Stimulated activated naive B cell treated with anti-CD40 and anti-IgM and Interleukin-4, amounts not matched to agents 10 μg/mL and 1 μg/mL and 100 μg/mL, for 72 hours (primary cell): ENCODE measurements at regions not wholly inside any gene's neighbourhood (a gene's known extent, or its start where the extent isn't known, plus 50 kb on each side); places are given as distances from the start of the nearest gene placed in this dataset.
"Not testable (repeated sequence)": the region's sequence is repeated elsewhere in the genome, so short reads cannot be mapped to it uniquely, and the experiment has no call there.

ENCODE experiments used
- ATAC-seq, 2 donors: fragments of 150-1000 bp; cut with Tn5 transposase; replicated peaks; 2 replicates each; pipeline ENCODE4 v1.10.0; 2021; ENCODE audit warnings: moderate library complexity in 1 of 2
- DNase-seq: peaks from one replicate; pipeline ENCODE4 v3.0.0; 2021
- H3K27ac Mint-ChIP-seq: one replicate; pipeline ENCODE4 v1.8.0; 2022; ENCODE audit warnings: mild to moderate bottlenecking, mixed read lengths
- H3K27me3 Mint-ChIP-seq, 2 donors: one replicate each; pipeline ENCODE4 v1.8.0; 2022; ENCODE audit warnings: mixed read lengths in 2 of 2
- H3K36me3 Mint-ChIP-seq, 2 donors: one replicate each; pipeline ENCODE4 v1.8.0; 2022; ENCODE audit warnings: mixed read lengths in 2 of 2, mild to moderate bottlenecking in 1 of 2
- H3K4me1 Mint-ChIP-seq, 2 donors: one replicate each; pipeline ENCODE4 v1.8.0; 2022; ENCODE audit warnings: mixed read lengths in 2 of 2, mild to moderate bottlenecking in 1 of 2
- H3K4me3 Mint-ChIP-seq, 2 donors: one replicate each; pipeline ENCODE4 v1.8.0; 2022; ENCODE audit warnings: mild to moderate bottlenecking in 2 of 2, mixed read lengths in 2 of 2, moderate library complexity in 1 of 2
- H3K9me3 Mint-ChIP-seq, 2 donors: one replicate each; pipeline ENCODE4 v1.8.0; 2022; ENCODE audit warnings: mixed read lengths in 2 of 2, mild to moderate bottlenecking in 1 of 2

GRCh38 chr9:40196803-40197202, 841.3 kb downstream of the SPATA31A1 start:
- not testable (repeated sequence) for H3K9me3 Mint-ChIP-seq, H3K4me1 Mint-ChIP-seq, H3K36me3 Mint-ChIP-seq, H3K4me3 Mint-ChIP-seq, ATAC-seq, H3K27me3 Mint-ChIP-seq, DNase-seq, H3K27ac Mint-ChIP-seq

DNA sequence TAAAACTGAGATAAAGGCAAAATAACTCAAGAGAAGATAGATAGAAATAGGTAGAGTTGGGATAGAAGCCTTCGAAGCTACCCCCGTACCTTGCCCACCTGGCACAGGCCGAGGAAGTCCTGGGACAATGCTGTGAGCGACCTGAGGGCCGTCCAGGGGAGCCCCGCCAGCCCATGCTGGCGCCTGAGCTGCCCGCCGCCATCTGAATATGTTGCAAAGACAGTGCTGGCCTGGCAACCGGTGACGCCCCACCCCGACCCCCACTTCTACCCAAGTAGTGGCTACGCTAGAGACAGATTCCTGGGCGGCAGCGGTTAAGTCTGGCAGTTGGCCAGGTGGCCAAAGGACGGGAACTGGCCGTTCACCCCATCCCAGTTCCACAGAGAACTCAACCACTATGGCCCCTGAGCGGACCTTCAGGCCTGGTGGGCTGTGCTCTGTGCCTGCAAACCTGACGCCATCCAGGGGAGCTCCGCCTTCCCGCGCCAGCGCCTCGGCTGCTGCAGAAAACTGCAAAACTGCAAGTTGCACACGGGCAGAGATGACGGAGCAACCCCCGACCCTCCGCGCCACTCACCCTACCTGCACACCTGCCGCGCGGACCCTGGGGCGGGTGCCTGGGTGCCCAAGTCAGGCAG, 866.2 kb downstream of the SPATA31A1 start:
- H3K36me3 Mint-ChIP-seq, ATAC-seq, H3K9me3 Mint-ChIP-seq, H3K4me1 Mint-ChIP-seq, H3K4me3 Mint-ChIP-seq, H3K27me3 Mint-ChIP-seq, H3K27ac Mint-ChIP-seq, DNase-seq: not testable (repeated sequence)

DNA sequence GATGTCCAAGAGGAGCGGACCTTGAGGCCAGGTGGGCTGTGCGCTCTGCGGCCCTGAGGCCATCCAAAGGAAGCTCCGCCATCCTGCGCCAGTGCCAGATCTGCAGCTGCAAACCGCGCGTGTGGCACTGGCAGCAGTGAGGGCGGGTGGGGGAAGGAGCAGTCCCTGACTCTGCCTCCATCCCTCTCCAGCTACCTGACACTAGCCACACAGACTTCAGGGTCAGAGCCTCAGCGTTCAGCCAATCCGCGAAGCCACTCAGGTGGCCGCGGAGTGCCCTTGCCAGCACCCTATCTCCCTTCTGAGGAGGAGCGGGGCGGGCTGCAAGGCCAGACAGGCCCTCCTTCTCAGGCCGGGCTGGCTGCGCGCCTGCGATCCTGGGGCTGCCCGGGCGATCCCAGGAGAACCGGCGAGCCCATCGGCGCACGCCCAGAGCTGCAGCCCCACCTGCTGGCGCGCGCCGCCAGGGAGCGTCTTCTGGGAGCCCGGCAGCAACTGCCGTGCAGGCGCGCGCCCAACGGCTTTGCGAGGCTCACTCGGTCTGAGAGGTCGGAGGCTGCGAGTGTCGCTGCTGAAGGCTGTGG, 867.2 kb downstream of the SPATA31A1 start:
- not testable (repeated sequence) for H3K9me3 Mint-ChIP-seq
- H3K4me3 Mint-ChIP-seq = peak overlapping the region; percentile 25 to 73

DNA sequence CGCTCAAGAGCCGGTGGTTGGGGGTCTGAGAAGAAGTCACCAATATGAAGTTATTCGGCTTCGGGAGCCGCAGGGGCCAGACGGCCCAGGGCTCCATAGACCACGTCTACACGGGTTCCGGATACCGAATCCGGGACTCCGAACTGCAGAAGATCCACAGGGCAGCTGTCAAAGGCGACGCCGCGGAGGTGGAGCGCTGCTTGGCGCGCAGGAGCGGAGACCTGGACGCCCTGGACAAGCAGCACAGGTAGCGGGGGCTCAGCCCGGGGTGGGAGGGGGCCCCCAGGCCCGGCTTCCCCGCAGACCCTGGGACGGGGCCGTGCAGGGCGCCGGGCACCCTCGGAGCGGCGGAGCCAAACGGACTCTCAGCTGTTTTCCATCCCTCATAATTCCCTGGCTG, 867.9 kb downstream of the SPATA31A1 start:
- not testable (repeated sequence) for H3K36me3 Mint-ChIP-seq, H3K4me3 Mint-ChIP-seq, H3K27me3 Mint-ChIP-seq, ATAC-seq, H3K9me3 Mint-ChIP-seq, DNase-seq, H3K4me1 Mint-ChIP-seq, H3K27ac Mint-ChIP-seq

More for the DNA sequence above, 867.2 kb downstream of the SPATA31A1 start:
- not testable (repeated sequence) for H3K36me3 Mint-ChIP-seq, H3K4me1 Mint-ChIP-seq, H3K27ac Mint-ChIP-seq, H3K27me3 Mint-ChIP-seq, ATAC-seq
- peak; percentile 17 for DNase-seq
